Activated CD4-positive, alpha-beta T cell treated with anti-CD3 and anti-CD28 coated beads, Interleukin-10, Interleukin-2, amounts not matched to agents 100 ng/mL and 50 ng/mL, durations not matched to agents 16 hours and 8 hours (primary cell): ENCODE measurements at regions not wholly inside any gene's neighbourhood (a gene's known extent, or its start where the extent isn't known, plus 50 kb on each side); places are given as distances from the start of the nearest gene placed in this dataset.

Source experiments
- DNase-seq: peaks from one replicate; pipeline ENCODE4 v3.0.0-alpha.2; 2020

DNA sequence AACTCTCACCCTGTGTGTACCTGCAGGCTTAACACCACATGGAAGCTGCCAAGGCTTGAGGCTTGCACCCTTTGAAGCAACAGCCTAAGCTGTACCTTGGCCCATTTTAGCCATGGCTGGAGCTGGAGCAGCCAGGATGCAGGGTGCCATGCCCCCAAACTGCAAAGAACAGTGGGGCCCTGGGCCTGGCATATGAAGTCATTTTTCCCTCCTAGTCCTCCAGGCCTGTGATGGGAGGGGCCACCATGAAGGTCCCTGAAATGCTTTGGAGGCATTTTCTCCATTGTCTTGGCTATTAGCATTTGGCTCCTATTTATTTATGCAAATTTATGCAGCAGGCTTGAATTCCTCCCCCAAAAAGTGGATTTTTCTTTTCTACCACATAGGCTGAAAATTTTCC lies 238.4 kb downstream of the CDCA7 start:
- DNase-seq = no peak

DNA sequence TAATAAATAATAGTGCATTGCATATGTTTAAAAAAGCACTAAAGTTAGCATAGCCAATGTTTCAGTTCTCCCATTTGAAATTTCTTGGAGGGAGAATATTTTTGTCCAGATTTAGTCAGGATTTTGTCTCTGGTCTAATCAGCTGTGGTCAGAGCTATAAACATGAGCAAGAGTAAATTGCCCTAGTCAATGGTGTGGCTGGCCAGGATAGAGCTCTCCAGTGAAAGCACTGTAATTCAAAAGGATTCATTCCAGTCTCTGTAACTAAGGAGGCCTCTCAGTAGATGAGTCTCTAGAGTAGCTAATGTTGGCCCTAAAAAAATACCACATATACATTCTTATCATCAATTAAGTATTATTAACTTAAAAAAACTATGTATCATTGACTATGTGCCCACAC lies 241.6 kb downstream of the CDCA7 start:
- DNase-seq = no peak

DNA sequence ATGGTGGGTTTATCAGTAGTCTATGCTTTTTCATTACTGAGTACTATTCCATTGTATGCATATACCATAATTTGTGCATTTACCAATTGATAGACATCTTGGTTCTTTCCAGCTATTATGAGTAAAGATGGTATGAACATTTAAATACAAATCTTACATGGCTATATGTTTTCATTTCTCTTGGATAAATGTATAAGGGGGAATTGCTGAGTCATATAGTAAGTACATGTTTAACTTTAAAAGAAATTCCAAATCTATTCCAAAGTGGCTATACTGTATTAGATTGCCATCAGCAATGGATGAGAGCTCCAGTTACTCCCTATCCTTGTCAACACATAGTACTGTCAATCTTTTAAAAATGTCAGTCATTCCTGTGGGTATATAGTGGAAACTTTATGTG lies 243.9 kb downstream of the CDCA7 start:
- DNase-seq = no peak

DNA sequence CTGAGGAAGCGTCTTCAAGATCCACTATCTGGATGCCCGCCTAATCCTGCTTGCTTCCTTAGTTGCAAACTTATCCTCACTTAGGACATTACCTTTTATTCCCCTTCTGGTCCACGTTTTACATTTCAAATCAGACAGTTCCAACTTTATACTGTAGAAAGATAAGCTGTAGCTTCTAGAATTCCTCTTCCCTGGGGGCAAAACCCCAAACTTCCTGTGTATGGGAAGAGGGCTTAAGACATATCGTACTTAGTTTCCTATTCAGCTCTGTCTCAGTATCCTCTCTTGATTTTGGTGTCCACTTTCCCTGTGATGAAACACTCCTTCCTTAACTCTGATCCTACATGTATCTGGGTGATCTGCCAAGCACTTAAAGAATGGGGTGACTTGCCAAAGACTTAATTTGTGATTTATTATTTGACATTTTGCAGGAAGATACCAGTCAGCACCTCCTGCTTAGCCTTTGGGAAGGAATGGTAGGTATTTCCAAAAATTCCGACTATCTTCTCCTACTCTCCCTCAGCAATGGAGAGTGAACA lies 245.2 kb downstream of the CDCA7 start:
- no peak for DNase-seq

DNA sequence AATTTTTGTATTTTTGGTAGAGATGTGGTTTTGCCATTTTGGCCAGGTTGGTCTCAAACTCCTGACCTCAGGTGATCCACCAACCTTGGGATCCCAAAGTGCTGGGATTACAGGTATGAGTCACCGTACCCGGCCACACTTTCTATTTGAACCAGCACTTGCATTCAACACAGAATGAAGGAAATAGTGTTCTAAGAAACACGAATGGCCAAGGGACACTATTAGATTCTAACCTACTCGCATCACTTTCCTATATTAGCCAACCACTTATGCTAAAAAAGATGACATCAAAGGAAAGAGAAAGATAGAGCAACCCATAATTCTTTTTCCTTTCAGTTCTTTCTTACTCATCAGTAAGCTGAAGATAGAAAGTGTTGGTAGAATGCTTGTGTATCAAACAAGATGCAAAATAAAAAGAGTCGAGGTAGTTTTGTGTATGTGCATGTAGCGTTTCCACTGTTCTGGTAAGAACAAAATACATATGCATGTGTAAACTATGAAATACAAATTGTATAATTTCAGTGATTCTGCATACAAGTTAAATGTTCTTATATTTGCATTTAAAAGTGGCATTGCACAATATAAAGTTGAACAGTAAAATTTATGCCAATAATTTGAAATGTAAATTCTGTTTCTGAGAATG lies 247.6 kb downstream of the CDCA7 start:
- DNase-seq = peak; percentile 13

DNA sequence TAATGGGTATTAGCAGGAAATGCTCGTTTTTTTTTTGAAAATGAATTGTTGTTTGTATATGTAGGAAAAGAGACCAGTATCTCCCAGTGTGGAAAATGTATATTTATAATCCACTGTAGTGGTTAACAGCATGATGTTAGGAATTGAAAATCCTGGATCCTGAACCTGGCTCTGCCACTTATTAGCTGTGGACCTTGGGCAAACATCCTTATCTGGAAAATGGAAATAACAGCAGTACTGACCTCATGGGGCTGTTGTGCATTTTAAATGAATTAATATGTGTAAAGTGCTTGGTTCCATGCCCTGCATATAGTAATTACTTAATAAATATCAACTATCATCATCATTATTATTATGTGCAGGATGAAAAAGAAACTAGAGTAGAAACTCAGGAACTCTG lies 251.3 kb downstream of the CDCA7 start:
- no peak for DNase-seq

DNA sequence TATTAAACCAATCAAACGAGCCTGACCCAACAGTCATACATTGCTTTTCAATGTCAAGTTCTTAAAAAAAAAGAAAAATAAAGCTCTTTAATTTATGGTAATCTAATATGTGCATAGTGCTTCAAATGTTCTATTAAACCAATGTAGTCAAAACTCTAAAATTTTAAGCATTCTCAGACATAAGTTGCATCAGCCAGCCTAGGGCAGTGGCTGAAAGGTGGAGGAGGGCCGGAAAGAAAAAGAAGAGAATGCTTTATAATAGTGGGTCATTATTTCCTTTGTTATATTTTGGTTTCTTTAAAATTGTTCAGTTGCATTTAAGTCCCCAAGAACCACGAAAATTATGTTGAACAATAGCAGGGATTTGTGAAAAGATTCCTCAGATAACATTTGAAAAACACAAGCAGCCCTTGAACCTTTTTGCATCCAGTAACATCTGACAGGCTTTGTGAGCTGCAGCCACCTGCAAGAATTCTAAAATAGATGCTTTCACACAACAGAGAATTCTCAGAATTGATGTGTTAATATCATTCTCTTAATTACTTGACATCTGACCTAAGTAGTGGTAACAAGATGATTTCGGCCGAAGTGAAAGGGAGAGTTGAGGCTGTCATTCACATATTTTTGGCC lies 252.1 kb downstream of the CDCA7 start:
- no peak for DNase-seq

DNA sequence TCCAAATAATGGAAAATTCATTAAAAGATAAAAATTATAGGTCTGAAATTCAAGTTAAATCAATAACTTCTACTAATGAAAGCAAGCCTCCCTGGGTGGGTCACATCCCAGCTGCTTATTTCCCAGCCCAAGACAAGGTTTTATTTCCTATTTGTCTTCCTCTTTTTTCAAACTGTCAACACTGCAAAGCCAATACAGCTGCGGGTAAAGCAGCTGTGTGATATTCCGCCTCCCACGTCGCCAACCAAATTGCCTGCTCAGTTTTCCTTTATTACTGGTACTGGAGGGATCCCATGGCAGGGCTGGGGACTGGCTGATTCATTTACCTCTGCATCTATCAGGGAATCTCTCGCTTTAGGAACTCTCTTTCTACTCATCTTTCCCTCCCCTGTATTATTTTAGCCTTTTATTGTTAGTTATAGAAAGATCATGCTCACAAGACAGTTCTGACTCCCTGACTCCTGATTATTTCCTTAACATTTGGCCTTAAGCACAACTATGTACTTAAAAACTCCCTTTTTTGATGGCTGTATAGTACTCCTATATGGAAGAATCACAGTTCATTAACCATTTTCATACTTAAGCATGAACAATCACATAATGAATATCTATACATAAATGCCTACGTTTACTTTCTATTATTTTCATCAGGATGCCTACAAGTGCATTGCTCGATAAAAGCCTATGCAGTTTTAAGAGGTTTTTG lies 253.1 kb downstream of the CDCA7 start:
- no peak for DNase-seq

DNA sequence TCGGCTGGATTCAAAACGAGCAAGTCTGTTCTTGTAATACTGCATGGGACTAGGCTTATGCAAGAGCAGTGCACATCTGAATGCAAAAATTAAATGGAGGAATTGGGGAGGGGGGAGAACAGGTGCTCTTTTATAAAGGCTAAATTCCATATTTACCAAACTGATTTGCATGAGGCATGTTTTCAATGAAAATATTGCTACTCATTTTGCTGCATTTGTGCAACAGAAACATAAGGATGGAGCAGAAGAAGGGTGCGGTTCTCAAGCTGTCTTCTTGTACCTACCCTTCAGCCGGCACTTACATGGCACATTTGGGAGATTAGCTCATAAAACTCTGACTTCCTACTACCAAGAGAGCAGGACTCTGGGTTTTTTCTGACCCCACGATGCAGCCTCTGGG lies 256.4 kb downstream of the CDCA7 start:
- no peak for DNase-seq

DNA sequence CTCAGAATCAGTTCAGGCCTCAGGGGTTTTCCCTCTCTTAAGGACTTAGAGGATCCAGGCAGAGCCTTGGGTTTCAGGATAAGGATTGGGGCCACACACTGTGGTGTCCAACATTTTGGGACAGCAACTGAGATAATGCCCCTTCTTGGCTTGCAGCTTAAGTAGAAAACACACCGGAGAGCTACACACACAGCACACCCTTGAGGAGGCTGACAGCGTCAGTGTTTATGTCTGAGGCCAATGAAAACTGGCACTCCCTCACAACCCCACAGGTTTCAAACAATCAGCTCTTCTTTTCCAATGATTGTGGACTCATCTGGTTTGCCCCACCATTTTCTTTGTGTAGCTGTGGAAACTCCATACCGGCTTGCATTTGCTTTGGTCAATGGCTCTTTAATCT lies 257.7 kb downstream of the CDCA7 start:
- DNase-seq = no peak

DNA sequence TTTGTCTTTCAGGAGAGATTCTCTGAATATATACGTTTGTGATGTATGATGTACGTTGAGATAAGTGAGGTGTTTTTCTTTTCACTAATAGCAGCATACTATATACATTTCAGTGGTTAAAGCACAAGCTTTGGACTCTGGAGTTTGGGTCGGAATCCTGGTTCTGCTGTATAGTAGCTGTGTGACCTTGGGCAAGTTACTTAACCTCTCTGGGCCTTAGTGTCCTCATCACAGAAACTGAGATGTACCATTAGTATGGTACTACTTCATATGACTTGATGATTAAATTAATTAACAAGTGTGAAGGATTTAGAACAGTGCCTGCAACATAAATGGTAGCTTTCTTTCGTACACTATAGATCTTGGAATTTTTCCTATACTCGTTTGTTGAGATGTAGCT lies 258.7 kb downstream of the CDCA7 start:
- DNase-seq = no peak

DNA sequence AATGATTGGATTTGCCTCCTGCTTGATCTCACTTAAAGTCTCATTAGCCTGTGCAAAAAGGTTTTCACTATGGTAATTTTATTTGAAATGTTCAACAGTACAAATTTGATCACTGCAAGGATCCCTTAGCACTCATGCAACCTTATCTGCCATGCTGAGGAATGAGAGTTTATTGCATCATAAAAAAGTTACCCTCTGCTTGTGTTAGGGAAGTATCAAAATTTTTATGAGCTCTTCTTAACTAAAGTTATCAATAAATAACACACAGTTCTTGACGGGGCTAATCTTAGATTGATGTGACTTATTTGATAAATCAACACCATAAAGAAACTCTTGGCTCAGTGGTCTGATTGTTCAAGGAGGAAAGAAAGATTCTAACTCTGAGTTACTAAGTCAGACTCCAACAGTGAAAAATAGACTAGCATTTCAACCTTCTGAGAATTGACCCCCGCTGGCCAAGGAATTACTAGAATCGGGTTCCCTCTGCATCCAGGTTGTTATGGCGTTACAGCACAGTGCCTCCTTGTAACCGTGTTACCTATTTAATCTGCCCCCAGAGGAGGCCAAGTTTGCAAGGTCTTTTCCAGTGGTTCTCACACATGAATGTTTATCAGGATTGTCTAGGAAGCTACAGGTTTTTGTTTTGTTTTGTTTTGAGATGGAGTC lies 259.7 kb downstream of the CDCA7 start:
- DNase-seq = no peak

DNA sequence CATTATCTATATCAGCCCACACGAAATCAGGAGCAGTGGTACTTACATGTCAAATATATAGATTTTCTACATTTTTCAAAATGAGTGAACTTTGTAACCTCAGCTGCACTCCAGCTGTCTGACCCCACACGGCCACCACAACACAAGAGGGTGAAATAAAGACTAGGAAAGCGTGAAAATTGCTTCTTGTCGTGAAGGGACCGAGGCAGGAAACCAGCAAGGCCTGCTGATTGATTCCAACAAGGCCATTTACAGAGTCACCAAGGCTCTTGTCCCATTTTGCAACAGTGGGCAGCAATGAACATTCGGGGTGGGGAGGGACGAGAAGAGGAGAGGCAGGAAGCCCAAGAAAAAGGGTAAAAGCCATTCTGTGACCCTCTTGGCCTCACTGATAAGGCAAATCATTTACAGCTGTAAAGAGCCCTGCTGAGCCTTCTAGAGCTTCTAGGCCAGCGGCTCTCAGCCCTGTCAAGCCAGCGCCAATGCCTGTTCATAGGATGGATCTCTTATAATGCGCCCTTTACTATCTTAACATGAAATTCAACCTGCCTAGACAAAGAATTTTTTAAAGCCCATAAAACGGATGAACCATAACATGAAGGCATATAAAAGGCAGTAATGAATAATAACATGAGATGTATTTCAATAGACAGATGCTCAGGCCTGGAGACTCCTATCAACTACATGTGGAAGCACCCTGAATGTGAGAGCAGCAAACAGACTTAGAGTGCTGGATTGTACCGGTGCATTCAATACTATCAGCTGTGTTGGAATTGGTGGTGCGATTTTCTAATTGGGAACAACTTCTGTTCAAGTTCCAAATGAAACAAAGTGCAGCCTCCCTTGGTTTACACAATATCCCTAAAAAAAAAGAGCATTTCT lies 269.0 kb downstream of the CDCA7 start:
- DNase-seq = no peak

DNA sequence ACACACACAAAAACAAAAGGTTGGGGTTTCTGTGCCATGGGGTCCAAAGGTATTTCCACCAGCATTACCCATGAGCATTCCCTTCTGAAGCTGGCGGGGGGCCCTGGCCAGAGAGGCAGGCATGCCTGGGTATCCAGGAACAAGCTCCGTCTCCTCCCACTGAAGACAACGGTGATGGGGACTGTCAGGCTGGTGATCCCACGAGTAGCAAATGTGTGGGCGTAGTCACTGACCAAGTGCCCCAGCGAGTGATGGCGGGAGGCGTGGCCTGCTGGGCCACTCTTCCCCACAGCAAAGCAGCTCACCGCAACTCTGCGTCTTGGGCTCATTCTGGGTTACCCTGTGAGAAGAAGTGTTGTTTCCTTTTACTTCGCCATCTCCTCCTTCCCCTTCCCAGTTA lies 270.6 kb downstream of the CDCA7 start:
- DNase-seq = no peak

DNA sequence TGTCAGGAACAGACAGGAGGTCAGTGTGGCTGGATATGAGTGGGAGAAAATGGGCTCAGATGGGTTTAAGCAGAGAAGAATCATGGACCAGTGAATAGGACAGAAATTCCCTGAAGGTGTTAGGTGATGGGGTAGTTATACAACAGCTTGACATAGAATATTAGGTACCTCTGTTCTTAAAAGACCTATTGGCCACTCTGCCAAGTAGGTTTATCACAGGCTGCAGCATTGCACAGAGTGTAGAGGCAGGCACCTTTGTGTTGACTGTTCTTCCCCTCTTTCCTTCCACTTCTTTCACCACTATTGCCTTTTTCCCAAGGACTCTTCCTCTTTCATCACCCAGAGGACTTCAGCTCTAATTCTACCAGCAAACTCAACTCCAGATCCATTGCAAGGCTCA lies 274.4 kb downstream of the CDCA7 start:
- DNase-seq = no peak

DNA sequence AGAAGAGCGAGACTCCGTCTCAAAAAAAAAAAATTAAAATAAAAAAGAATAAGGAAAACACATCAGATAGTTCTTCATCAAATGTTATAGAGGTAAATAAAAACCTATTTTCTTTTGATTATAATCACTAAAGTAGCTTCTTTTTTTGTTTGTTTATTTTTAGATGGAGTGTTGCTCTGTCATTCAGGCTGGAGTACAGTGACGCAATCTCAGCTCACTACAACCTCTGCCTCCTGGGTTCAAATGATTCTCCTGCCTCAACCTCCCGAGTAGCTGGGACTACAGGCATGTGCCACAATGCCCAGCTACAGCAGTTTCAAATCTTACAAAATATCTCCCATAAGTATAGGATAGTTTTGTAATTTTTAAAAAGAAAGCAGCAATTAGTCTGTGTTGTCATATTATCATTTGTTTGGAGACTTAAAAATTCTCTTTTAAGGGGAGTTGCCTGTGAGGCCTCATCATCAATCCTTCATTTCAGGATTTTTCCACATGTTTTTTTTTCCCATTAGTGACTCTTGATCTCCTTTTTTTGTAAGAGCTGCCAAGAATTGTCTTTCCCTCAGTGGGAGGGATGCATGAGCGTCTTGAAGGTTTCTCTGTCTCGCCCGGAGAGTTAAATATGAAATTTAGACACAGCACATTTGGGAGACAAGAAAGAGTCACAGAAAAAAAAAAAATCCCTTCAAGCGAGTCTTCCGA lies 275.9 kb downstream of the CDCA7 start:
- DNase-seq = no peak

DNA sequence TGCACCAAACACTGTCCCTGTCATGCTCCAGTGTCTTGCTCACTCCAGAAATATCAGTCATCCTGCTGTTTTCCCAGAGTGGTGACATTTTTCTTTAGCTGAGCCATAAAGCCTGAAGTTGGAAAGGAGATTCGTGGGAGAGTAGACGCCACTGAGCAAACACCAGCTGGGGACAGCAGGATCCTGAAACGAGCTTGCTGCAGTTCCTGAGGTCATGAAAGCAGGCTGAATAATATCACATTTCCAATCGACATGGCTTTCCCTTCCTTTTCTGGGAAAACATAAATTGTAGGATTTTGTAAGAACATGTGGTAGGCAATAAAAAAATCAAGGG lies 276.4 kb downstream of the CDCA7 start:
- no peak for DNase-seq

DNA sequence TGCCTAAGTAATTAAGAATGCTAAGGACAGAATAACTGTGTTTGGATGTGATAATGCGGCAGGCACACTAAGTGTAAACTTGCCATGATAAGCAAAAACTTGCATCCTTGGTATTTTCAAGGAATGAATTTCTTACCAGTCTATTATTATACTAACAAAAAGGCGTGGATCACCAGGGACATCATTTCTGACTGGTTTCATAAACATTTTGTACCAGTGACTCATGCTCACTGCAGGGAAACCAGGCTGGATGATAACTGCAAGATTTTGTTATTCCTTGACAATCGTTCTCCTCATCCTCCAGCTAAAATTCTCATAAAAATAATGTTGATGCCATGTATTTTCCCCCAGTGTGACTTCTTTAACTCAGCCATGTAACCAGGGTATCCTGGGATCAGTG lies 289.5 kb downstream of the CDCA7 start:
- no peak for DNase-seq

DNA sequence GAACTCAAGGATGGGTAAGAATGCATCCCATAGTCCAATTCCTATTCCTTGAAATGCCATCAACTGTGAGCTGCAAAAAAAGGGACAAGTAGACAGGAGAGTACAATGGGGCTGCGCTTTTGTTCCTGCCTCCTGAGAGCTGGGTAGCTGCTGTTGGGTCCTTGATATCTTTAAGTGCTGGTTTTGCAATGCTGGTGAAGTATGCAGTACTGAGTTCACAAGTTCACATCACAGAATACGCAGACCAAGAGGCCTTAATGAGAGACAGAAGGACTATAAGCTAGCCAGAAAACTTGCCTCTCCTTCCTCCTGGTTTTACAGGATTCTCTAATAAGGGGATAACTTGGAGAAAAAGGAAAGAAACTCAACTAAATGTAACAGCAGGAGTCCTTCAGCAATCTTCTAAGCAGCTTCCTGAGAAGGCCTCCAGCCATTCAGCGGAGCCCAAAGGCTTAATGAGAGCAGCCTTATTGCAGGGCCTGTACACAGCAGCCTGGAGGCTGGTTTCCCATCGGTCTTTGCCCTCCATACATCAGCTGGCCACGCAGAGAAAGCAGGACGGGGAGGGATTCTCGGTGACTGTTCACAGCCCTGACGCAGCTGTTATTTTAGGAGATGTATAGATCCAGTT lies 293.1 kb downstream of the CDCA7 start:
- no peak for DNase-seq

DNA sequence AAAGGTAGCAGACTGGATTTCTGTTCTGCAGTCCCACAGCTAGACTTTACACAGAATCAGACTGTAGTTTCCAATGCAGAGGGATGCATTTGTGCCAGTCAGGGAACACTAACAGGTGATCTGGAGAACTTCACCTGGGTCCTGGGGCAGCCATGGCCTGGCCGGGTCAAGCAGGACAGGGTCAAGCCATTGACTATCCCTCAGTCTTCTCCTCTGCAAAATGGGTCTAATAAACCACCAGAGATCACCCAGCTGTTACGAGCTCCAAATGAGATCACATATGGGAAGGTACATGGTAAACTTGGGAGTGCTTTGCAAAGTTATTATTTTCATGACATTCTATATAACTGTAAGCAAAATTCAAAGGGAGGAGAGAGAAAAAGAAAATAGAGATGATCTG lies 294.1 kb downstream of the CDCA7 start:
- no peak for DNase-seq

DNA sequence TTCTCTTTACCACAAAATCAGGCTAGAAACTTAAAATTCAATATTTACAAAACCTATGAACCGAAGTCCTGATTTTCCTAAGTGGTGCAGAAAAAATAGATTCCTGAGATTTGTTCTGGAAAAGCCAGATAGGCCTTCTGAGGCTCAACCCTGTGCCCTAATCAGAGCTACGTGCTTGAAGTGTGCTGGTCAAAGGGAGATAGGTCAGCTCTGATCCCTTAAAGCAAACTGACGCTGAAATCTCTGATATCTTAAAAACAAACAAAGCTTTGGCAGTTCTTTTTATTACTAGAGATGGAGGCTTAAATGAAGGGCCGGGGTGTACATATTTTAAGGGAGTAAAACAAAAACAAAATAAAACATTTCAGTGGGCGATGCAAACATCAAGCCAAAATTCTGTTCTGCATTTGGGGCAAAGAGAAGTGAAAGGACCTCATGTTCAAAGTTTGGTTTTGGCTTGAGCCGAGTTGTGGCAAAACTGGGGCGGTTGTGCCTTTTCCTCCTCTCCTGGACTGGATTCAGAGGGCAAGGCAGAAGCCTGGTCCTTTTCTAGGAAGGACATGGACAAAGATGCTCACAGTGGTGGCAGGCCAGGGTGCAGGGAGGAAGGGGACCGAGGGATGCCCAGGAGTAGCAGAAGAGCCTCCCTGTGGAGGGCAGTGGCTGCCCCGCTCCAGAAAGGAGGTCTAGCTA lies 295.0 kb downstream of the CDCA7 start:
- DNase-seq = no peak
